ENCODE measurements at regions not wholly inside any gene's neighbourhood (a gene's known extent, or its start where the extent isn't known, plus 50 kb on each side); places are given as distances from the start of the nearest gene placed in this dataset.

- TF ChIP-seq CTCF (IDR thresholded peaks at IDR 0.05): no peak
- no peak overlapping the region for H3K27ac ChIP-seq
- H3K4me1 ChIP-seq: no peaks in the 10 kb centered on the region
- no peaks in the 10 kb centered on the region for H3K9me3 ChIP-seq (ENCODE audit: control insufficient read depth, low read length)
- no peaks in the 10 kb centered on the region for H3K36me3 ChIP-seq (ENCODE audit: control insufficient read depth, insufficient read depth, low read length)
- H3K27me3 ChIP-seq (ENCODE audit: control insufficient read depth, insufficient read depth, low read length): no peaks in the 10 kb centered on the region
- H3K4me2 ChIP-seq (ENCODE audit: low read length): no peak overlapping the region
- H3K4me3 ChIP-seq (ENCODE audit: low read depth, low read length): no peak overlapping the region
- no peak overlapping the region for H3K9ac ChIP-seq
- H3K79me2 ChIP-seq: no peaks in the 10 kb centered on the region
- H2AFZ ChIP-seq: no peak overlapping the region
These were observed 95.3 kb upstream of the HES1 start for GRCh38 chr3:194040516-194041273.

GRCh38 chr3:194042927-194043326, 93.0 kb upstream of the HES1 start:
- no peak overlapping the region for H3K27ac ChIP-seq
- H3K4me2 ChIP-seq (ENCODE audit: low read length): no peak overlapping the region
- H2AFZ ChIP-seq: no peak overlapping the region
- H3K9me3 ChIP-seq (ENCODE audit: control insufficient read depth, low read length): no peaks in the 10 kb centered on the region
- H3K36me3 ChIP-seq (ENCODE audit: control insufficient read depth, insufficient read depth, low read length): no peaks in the 10 kb centered on the region
- TF ChIP-seq CTCF (IDR thresholded peaks at IDR 0.05): no peak
- no peak overlapping the region for H3K9ac ChIP-seq
- no peaks in the 10 kb centered on the region for H3K27me3 ChIP-seq (ENCODE audit: control insufficient read depth, insufficient read depth, low read length)
- H3K4me3 ChIP-seq (ENCODE audit: low read depth, low read length): no peak overlapping the region
- peaks cover 3% of the 10 kb centered on the region for H3K4me1 ChIP-seq
- no peaks in the 10 kb centered on the region for H3K79me2 ChIP-seq

- H3K4me3 ChIP-seq (ENCODE audit: low read depth, low read length): no peak overlapping the region
- H3K9me3 ChIP-seq (ENCODE audit: control insufficient read depth, low read length): no peaks in the 10 kb centered on the region
- H3K4me2 ChIP-seq (ENCODE audit: low read length): no peak overlapping the region
- H3K27ac ChIP-seq: no peak overlapping the region
- TF ChIP-seq CTCF (IDR thresholded peaks at IDR 0.05): no peak
- H2AFZ ChIP-seq: no peak overlapping the region
- H3K9ac ChIP-seq: no peak overlapping the region
- H3K4me1 ChIP-seq: peaks cover 3% of the 10 kb centered on the region
- no peaks in the 10 kb centered on the region for H3K27me3 ChIP-seq (ENCODE audit: control insufficient read depth, insufficient read depth, low read length)
- H3K36me3 ChIP-seq (ENCODE audit: control insufficient read depth, insufficient read depth, low read length): no peaks in the 10 kb centered on the region
- H3K79me2 ChIP-seq: no peaks in the 10 kb centered on the region
These were observed 92.4 kb upstream of the HES1 start for GRCh38 chr3:194043516-194043915.

GRCh38 chr3:194045289-194045688, 90.7 kb upstream of the HES1 start:
- H3K27me3 ChIP-seq (ENCODE audit: control insufficient read depth, insufficient read depth, low read length): no peaks in the 10 kb centered on the region
- H3K4me1 ChIP-seq: peaks cover 3% of the 10 kb centered on the region
- no peak overlapping the region for H2AFZ ChIP-seq
- H3K4me2 ChIP-seq (ENCODE audit: low read length): no peak overlapping the region
- no peak overlapping the region for H3K4me3 ChIP-seq (ENCODE audit: low read depth, low read length)
- TF ChIP-seq CTCF (IDR thresholded peaks at IDR 0.05): no peak
- no peak overlapping the region for H3K9ac ChIP-seq
- no peaks in the 10 kb centered on the region for H3K79me2 ChIP-seq
- no peaks in the 10 kb centered on the region for H3K36me3 ChIP-seq (ENCODE audit: control insufficient read depth, insufficient read depth, low read length)
- no peak overlapping the region for H3K27ac ChIP-seq
- no peaks in the 10 kb centered on the region for H3K9me3 ChIP-seq (ENCODE audit: control insufficient read depth, low read length)

- TF ChIP-seq CTCF (IDR thresholded peaks at IDR 0.05): no peak
- H3K9me3 ChIP-seq (ENCODE audit: control insufficient read depth, low read length): no peaks in the 10 kb centered on the region
- H3K9ac ChIP-seq: no peak overlapping the region
- no peaks in the 10 kb centered on the region for H3K36me3 ChIP-seq (ENCODE audit: control insufficient read depth, insufficient read depth, low read length)
- H3K79me2 ChIP-seq: no peaks in the 10 kb centered on the region
- no peak overlapping the region for H3K4me2 ChIP-seq (ENCODE audit: low read length)
- H3K27ac ChIP-seq: no peak overlapping the region
- no peak overlapping the region for H3K4me3 ChIP-seq (ENCODE audit: low read depth, low read length)
- H2AFZ ChIP-seq: no peak overlapping the region
- peaks cover 3% of the 10 kb centered on the region for H3K4me1 ChIP-seq
- no peaks in the 10 kb centered on the region for H3K27me3 ChIP-seq (ENCODE audit: control insufficient read depth, insufficient read depth, low read length)
These were observed 90.0 kb upstream of the HES1 start for GRCh38 chr3:194045919-194046318.
